ENCODE measurements at regions not wholly inside any gene's neighbourhood (a gene's known extent, or its start where the extent isn't known, plus 50 kb on each side); places are given as distances from the start of the nearest gene placed in this dataset.

GRCh38 chr3:6726811-6727210, 134.1 kb upstream of the GRM7 start:
- no peak for TF ChIP-seq CTCF (IDR thresholded peaks at IDR 0.05; ENCODE audit: low read length)
- TF ChIP-seq EZH2 (optimal IDR thresholded peaks at IDR 0.05; ENCODE audit: low read depth, low read length): no peak
- TF ChIP-seq EZH2phosphoT487 (IDR thresholded peaks at IDR 0.05; ENCODE audit: low read length): no peak
